NCI-H345 treated with DMSO at 0.1 percent for 48 hours (cell line): ENCODE measurements at regions not wholly inside any gene's neighbourhood (a gene's known extent, or its start where the extent isn't known, plus 50 kb on each side); places are given as distances from the start of the nearest gene placed in this dataset.
"Not testable (repeated sequence)": the region's sequence is repeated elsewhere in the genome, so short reads cannot be mapped to it uniquely, and the experiment has no call there.

Source experiments
- DNase-seq: peaks from one replicate; lab custom pipeline; 2025; ENCODE audit not compliant: unreplicated experiment; lab: John Stamatoyannopoulos, UW

- DNase-seq: no peak
These were observed 62.9 kb downstream of the ACKR3 start for GRCh38 chr2:236632295-236633218.

- DNase-seq: no peak
These were observed 63.6 kb downstream of the ACKR3 start for GRCh38 chr2:236633219-236633570.

- DNase-seq: no peak
These were observed 64.3 kb downstream of the ACKR3 start for GRCh38 chr2:236633775-236634560.

- DNase-seq: no peak
These were observed 66.6 kb downstream of the ACKR3 start for GRCh38 chr2:236636261-236636660.

GRCh38 chr2:236636714-236637470 lies 67.3 kb downstream of the ACKR3 start:
- no peak for DNase-seq

GRCh38 chr2:236637686-236638569 lies 68.3 kb downstream of the ACKR3 start:
- no peak for DNase-seq

- no peak for DNase-seq
These were observed 69.1 kb downstream of the ACKR3 start for GRCh38 chr2:236638707-236639106.

GRCh38 chr2:236639461-236640235 lies 70.0 kb downstream of the ACKR3 start:
- DNase-seq: no peak

- no peak for DNase-seq
These were observed 71.6 kb downstream of the ACKR3 start for GRCh38 chr2:236641051-236641726.

GRCh38 chr2:236642125-236642524 lies 72.5 kb downstream of the ACKR3 start:
- DNase-seq: no peak

GRCh38 chr2:236642584-236643291 lies 73.1 kb downstream of the ACKR3 start:
- DNase-seq: no peak

GRCh38 chr2:236643480-236643879 lies 73.9 kb downstream of the ACKR3 start:
- no peak for DNase-seq

- DNase-seq: no peak
These were observed 74.4 kb downstream of the ACKR3 start for GRCh38 chr2:236644067-236644466.

- no peak for DNase-seq
These were observed 74.9 kb downstream of the ACKR3 start for GRCh38 chr2:236644502-236644911.

- DNase-seq: not testable (repeated sequence)
These were observed 75.5 kb downstream of the ACKR3 start for GRCh38 chr2:236645141-236645540.

- no peak for DNase-seq
These were observed 76.8 kb downstream of the ACKR3 start for GRCh38 chr2:236646441-236646840.

- no peak for DNase-seq
These were observed 77.2 kb downstream of the ACKR3 start for GRCh38 chr2:236646871-236647270.

GRCh38 chr2:236647621-236648020 lies 78.0 kb downstream of the ACKR3 start:
- no peak for DNase-seq
